HuH-7.5 (cell line): ENCODE measurements at regions not wholly inside any gene's neighbourhood (a gene's known extent, or its start where the extent isn't known, plus 50 kb on each side); places are given as distances from the start of the nearest gene placed in this dataset.
"Not testable (repeated sequence)": the region's sequence is repeated elsewhere in the genome, so short reads cannot be mapped to it uniquely, and the experiment has no call there.

Source experiments
- DNase-seq: peaks from one replicate; pipeline ENCODE4 v3.0.0; 2011; ENCODE audit warnings: low spot score

DNA sequence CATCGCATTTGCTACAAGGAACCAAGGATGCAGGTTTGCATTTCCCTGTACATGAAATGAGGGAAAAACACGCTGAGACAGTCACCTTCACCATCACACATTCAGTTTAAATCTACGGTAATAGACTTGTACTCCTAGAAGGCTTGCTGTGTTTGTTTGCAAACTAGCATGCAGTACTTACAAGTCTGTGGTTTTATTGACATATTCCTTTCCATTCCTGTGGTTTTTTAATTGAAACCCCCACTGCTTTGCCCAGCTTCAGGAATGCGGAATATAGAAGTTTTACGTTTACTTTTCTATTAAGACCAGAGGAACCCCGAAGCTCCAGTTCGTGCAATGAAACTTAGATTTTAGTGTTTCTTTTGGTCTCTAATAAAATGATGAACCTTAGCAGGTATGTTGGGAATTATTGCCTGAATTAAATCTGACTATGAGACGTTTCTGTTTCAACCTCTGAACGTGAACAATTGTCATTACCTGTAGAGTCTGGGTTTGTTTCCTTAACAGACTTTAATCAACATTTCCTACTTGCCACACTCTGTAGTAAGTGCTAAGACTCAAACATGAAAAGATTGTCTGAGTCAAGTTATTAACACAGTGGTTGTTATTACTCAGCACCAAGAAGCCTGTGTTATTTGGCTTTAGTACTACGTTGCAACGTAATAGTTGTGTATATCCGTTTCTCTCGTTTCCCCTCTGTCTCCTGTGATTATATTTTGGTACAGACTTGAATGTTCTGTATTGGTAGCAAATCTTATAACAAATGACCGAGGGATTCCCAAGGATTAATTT, 793.3 kb upstream of the GOT2 start:
- no peak for DNase-seq

DNA sequence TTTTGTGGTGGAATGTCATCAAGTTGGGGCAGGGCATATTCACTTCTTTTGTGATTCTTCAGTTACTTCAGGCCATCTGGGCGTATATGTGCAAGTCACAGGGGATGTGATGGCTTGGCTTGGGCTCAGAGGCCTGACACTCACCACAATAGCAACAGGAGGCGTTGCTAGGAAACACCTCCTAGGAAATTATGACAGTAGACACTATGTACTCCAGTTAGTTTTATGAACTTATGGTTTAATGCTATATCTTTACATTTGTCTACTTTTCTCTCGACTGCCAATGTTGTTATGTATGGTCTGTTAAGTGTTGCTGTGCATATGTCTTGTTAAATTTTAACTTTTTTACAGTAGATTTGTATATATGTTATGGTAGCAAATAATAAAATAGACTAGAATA, 788.7 kb upstream of the GOT2 start:
- no peak for DNase-seq

DNA sequence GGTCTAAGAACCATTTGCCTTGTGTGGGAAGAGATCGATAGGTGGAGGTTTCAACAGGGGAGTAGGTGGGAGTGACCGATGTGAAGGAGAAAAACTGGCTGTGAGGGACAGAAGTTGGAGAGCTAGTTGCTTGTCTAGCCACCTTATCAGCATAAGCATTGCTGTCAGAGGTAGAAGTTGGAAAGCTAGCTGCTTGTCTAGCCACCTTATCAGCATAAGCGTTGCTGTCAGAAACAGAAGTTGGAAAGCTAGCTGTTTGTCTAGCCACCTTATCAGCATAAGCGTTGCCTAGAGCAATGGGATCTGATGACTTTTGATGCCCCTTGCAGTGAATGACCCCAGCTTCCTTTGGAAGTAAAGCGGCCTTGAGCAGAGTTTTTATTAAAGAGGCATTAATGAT, 784.6 kb upstream of the GOT2 start:
- not testable (repeated sequence) for DNase-seq

- no peak for DNase-seq
These were observed 780.5 kb upstream of the GOT2 start for GRCh38 chr16:59514651-59515050.

DNA sequence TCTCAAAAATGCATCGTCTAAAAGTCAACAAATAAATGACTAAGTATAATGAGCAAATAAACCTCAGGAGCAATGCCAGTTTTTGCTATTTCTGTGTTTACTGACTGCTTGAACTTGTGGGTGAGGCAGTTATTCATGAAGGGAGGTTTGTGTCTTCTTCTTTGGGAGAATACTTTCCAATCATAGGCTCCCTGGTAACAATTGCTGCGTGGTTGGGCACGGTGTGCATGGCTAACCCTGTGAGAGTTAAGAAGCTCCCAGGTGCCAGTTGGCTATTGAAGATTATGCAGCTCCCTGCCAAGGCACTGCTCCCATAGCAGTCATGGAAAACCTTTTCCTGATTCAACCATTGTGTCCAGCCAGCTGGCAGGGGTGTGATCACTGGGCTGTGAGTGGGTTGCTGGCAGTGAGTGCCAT, 775.9 kb upstream of the GOT2 start:
- DNase-seq, result no peak

- no peak for DNase-seq
These were observed 766.5 kb upstream of the GOT2 start for GRCh38 chr16:59500601-59501000.

GRCh38 chr16:59487067-59487466, 753.0 kb upstream of the GOT2 start:
- no peak for DNase-seq

GRCh38 chr16:59484833-59485516, 750.9 kb upstream of the GOT2 start:
- DNase-seq, result no peak

GRCh38 chr16:59478838-59479237, 744.7 kb upstream of the GOT2 start:
- no peak for DNase-seq

- DNase-seq, result no peak
These were observed 736.4 kb upstream of the GOT2 start for GRCh38 chr16:59470556-59470955.

DNA sequence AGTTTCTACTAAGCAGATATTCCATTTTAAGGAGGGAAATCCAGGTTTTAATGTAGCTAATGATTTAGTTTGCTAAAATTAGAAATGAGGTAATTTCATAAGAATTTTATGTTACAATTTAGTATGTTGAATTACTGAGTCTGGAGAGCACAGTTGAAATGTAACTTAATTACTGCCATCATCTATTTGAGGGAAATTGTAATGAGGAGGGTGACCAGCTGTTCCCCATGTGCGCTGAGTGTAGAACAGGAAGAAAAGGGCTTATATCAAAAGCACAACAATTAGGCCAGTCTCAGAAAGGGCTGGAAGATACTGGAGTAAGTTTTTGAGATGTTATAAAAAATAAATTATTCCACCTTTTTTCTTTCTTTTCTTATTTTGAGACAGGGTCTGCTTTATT, 735.1 kb upstream of the GOT2 start:
- DNase-seq, result no peak

DNA sequence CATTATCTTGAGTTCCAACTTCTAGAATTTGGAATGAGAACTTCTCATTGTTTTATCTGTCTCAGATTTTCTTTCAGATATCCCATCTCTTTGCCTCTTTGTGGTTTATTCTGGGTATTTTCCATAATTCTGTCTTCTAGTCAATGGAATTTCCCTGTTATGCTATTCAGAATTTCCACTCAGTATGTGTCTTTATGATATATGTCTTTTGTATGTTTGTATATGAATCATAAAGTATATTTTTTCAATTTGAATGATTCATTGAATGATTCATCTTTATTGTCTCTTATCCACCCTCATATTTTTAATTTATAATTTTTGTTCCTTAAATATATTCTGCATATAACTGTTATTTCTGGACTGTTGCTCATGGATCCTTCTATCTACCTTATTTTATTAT, 729.7 kb upstream of the GOT2 start:
- DNase-seq, result no peak

GRCh38 chr16:59459806-59460205, 725.7 kb upstream of the GOT2 start:
- no peak for DNase-seq

DNA sequence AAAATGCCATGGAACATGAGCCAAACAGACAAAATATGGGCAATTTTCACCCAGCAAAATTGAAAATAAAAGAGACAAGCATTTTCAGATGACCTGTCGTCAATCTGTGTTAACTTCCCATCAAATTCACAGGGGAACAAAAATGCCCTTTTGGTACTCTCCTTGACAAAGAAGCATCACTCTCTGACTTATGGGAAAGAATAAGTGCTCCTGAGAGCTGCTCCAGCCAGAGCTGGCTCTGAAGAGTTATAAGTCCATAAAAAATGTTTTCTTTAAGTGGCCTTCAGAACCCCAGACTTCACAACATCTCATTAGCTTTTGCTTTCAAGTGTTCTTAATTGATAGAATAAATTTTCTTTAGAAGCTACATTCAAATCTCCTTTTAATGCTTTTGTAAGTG, 721.4 kb upstream of the GOT2 start:
- no peak for DNase-seq

DNA sequence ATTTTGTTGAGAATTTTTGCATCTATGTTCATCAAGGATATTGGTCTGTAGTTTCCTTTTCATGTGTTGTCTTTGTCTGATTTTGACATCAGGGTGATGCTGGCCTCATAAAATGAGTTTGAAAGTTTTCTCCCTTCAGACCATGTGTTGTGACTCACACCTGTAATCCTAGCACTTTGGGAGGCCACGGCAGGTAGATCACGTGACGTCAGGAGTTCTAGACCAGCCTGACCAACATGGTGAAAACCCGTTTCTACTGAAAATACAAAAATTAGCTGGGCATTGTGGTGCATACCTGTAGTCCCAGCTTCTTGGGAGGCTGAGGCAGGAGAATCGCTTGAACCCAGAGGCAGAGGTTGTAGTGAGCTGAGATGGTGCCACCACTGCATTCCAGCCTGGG, 716.4 kb upstream of the GOT2 start:
- not testable (repeated sequence) for DNase-seq

GRCh38 chr16:59440502-59440901, 706.4 kb upstream of the GOT2 start:
- no peak for DNase-seq

DNA sequence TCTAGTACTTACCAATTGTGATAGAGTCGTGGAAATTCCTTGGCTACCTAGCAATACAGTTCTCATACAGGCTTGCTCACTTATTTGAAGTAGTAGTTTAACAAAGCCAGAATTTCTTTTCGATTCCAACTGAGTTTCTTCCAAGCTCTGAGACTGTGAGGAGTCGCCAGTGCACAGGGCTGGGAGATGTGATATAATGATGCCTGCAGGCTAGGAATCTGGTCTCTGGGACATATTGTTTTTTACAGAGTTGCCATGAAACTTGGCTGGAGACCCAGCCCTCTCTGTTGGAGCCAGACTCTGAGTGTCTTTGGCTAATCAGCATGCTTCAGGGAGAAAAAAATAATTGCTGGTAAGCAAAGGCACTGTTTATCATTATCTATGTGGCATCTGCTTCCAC, 698.8 kb upstream of the GOT2 start:
- DNase-seq, result no peak

DNA sequence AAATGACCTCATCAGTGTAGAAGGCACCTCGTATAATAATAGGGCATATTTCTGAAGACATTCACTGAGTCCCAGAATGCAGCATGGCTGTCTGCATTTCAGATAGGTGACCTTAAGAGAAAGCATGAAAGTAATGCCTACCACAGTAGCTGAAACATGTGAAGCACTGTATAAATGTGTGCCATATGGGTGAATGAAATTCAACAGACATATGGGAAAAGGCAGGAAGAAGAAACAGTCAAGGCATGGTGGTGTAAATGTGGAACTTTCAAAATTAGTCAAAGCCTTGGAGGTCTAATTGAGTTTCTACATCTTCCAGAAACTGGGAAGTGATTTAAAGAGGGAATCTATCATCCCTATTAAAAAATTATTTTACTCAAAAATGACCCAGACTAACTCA, 698.2 kb upstream of the GOT2 start:
- DNase-seq, result no peak

GRCh38 chr16:59424714-59425273, 690.7 kb upstream of the GOT2 start:
- no peak for DNase-seq

GRCh38 chr16:59411961-59412841, 678.1 kb upstream of the GOT2 start:
- no peak for DNase-seq

DNA sequence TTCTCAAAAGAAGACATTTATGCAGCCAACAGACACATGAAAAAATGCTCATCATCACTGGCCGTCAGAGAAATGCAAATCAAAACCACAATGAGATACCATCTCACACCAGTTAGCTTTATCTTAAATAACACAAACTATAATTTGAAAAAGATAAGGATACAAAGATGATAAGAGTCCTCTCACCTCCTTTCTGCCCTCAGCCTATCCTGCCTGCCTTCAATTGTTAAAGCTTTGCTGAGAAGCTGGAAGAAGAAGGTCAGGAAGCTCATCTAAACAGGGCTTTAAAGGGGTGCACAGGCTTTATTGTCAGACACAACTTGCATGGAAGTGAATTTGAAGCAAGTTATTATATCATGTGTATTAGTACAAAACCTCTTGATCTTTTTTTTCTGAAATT, 676.3 kb upstream of the GOT2 start:
- no peak for DNase-seq

GRCh38 chr16:59405802-59406201, 671.7 kb upstream of the GOT2 start:
- DNase-seq, result no peak
